NCI-H2196 (cell line): ENCODE measurements at regions not wholly inside any gene's neighbourhood (a gene's known extent, or its start where the extent isn't known, plus 50 kb on each side); places are given as distances from the start of the nearest gene placed in this dataset.
"Not testable (repeated sequence)": the region's sequence is repeated elsewhere in the genome, so short reads cannot be mapped to it uniquely, and the experiment has no call there.

Source experiments
- DNase-seq: peaks from one replicate; lab custom pipeline; 2025; ENCODE audit not compliant: unreplicated experiment; lab: John Stamatoyannopoulos, UW

DNA sequence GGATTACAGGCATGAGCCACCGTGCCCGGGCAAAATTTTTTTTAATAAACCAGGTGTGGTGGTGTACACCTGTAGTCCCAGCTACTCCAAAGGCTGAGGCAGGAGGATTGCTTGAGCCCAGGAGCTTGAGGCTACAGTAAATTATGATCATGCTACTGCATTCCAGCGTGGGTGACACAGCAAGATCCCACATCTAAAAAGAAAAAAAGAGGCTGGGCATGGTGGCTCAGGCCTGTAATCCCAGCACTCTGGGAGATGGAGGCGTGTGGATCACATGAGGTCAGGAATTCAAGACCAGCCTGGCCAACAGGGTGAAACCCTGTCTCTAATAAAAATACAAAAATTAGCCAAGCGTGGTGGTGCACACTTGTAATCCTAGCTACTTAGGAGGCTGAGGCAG, 125.6 kb downstream of the ZNF281 start:
- not testable (repeated sequence) for DNase-seq

DNA sequence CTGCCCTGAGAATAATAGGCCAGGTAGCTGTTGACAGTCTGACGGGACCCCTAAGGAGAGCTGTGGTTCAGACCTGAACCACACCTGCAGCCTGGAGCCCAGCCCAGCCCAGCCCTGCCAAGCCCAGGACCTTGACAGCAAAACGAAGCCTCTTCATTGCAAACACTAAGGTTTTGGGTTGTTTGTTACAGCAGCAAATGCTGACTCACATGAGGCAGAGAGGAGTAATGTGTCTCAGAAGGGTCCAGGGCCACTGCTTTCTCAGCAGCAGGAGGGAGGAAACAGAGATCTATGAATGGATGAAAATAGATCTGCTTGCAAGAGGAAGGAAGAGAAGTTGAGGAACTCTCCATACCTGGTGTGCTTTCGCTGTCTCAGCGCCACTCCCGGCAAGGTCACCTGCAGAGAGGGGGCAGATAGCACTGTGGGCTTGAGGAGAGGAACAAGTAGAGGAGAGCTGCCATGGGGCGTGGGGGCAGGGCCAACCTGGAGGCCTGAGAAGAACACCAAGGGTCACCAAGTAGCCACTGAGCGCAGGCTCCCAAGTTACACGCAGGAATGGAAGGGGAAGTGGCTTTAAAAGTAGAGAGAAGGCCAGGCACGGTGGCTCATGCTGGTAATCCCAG, 127.2 kb downstream of the ZNF281 start:
- DNase-seq, result no peak

DNA sequence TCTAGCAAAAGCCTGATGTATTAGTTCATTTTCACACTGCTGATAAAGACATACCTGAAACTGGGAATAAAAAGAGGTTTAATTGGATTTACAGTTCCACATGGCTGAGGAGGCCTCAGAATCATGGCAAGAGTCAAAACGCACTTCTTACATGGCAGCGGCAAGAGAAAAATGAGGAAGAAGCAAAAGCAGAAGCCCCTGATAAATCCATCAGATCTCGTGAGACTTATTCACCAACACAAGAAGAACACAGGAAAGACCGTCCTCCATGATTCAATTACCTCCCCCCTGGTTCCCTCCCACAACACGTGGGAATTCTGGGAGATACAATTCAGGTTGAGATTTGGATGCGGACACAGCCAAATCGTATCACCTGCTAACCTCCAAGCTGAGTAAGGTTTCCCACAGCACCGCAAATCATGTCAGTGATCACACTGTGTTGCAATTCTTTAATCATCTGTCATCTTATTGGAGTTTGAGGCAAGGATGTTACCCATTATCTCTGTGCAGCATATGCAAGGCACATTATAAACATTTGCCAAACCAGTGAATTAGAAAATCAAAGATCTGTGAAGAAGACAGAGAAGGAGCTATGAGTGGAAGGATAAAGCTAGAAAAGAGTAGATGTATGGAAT, 128.5 kb downstream of the ZNF281 start:
- no peak for DNase-seq

DNA sequence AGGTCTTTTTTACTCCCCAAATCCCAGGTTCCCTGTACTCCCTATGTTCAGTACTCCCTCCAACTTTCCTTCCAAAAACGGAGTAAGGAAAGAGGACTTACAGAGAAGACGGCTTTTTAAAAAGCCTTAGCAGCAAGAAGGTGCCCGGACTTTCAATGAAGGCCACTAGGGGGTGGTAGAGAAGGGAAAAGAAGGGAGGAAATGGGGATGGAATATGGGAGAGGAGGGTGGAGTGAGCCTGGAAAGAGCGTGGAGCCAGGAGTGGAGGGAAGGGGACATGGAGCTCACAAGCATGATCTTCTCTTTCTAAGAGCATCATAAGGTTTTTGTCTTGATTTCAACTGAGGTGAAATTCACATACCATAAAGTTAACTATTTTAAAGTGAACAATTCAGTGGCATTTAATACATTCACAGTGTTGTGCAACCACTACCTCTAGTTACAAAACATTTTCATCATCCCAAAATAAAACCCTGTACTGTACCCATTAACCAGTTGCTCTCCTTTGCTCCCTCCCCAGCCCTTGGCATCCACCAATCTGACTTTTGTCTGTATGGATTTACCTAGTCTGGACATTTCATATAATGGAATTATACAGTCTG, 129.9 kb downstream of the ZNF281 start:
- DNase-seq, result peak; percentile 15

DNA sequence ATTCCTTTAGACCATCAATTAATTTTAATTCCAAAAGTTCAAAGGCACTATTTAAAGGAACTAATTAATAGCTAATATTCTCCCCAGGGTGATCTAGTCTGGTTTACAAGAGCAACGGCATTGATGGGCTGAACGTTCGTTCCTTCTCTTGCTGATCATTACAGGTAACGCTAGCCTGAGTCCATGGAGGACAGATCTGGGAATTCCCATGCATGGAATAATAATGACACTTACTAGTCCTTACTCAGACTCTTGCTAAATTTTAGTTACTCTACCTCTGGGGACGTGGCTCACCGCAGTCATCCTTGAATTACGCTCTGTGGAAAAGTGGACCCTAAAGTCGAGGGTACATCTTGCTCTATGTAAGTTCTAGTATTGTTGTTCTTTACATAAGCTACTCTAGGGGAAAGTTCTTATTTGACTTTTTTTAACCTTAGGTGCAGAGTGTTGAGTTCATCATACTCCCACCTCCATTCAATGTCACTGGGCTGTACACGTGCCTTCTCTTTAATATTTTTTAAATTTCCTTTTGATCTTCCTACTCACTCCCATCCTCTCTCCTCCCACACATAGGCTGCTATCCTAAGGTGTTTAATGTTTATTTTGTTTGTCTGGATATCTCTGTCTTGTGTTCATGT, 133.9 kb downstream of the ZNF281 start:
- DNase-seq, result no peak

DNA sequence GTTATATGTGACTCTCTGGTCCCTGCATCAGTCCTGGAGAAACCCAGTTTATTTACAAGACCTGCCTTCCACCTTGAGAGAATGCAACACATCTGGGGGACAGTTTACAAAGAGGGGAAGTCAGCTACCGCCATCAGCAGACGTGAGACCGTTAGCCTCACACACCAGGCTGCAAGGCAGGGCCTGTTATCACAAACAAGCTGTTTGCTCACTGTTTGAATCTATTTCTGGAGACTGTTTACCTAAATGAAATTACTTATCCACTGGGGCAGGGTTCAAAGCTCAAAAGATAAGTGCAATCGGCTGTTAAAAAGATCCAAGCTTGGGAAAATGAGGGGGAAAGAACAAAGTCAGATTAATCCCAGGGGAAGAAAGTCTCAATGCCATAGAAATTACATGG, 134.4 kb downstream of the ZNF281 start:
- DNase-seq, result no peak

DNA sequence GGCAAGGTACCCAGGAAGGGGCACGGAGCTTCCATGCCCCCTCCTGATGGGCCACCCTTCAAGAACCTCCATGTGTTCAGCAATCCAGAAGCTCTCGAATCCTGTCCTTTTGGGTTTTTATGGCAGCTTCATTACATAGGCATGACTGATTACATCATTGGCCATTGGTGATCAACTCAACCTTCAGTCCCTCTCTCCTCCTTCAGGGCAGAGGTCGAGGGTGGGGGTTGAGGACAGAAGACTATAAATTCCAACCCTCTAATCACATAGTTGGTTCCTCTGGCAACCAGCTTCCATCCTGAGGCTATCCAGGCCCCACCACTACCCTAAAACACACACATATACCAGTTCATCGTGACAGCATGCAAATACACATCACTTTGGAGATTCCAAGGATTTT, 135.7 kb downstream of the ZNF281 start:
- DNase-seq, result no peak

DNA sequence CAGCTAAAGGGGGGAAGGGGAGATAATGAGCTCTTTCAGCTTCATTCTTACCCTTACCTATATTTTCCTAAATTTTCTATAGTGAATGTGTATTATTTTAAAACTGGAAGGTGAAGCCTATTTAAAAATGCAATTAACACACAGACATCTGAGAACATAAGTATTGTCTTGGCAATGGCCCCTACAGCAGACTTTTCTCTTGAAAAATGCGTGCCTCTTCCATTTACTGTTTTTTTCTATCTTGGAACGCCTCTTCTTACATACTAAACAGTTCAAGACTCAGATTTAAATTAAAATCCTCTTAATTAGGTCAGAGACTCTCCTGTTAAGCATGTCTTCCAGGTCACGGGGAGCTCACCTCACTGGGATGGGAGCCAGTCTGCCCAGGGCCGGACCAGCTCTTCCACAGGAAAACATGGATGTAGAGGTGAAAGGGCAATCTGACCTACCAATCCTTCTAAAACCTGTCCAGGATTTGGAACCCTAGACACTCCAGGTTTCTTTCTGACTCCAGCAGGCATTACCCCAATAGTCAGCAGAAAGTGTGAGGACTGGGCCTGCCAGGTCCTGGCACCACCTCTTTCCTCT, 137.3 kb downstream of the ZNF281 start:
- no peak for DNase-seq

DNA sequence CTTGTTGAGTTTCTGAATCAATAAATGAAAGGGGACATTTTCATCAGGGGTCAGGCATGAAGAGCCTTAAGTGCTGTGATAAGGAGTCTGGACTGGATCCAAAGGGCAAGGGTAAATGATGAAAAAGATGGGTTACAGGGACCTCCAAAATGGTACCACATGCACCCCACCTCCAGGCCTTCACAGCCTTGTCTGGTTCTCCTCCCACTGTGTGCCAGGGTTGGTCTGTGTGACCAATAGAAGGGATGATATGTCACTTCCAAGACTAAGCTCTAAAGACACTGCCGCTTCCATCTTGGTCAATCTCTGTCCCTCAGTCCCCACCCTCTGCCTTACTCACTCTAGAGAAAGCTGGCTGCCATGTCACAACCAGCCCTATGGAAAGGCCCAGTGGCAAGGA, 140.6 kb downstream of the ZNF281 start:
- no peak for DNase-seq

DNA sequence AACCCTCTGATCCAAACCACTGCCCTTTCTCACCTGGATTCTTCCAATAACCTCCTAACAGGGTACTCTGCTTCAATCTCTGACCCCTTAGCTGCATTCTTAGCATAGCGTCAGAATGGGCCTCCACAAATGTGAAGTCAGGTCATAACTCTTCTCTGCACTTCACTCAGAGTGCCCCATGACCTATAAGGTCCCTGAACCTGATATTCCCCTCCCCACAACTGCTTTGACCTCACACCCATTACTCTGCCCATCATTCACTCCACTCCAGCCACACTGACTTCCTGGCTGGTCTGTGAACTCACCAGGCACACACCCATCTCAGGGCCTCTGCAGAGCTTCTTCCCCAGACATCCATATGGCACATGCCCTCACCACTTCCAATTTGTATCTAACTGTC, 141.9 kb downstream of the ZNF281 start:
- DNase-seq, result no peak

DNA sequence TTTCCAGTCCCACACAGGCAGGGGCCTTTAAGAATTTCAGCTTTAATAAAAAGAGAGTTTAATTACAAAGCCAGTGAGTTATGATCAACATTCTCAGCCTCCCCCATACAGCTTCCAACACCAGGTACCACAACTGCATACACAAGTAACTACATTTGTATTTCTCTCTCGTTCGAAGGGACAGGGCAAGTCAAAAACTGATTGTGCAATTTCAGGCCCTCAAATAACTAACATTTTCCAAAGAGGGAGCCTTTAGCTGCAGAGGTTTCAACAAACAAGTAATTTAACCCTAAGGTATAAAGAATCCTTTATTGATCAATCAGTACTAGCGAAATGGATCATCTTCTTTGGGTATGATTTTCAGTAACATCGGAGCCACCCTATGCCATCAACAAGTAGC, 142.4 kb downstream of the ZNF281 start:
- DNase-seq, result no peak

DNA sequence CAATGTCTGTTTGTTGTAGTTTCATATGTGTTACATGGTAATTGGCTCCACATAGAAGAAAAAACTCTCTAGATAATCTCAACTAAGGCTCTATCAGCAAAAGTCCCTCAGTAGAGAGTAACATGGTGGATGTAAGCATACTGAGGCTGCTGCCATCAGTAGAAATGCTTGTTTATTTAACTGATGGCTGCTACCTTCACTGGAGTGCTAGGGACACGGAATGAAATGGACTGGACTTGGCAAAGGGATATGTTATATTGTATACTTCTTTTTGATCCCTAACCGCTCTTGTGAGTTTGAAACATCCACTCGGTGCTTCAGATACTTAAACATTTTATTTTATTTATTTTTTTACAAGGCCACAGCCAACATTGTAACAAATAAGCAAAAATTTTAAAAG, 143.0 kb downstream of the ZNF281 start:
- no peak for DNase-seq

DNA sequence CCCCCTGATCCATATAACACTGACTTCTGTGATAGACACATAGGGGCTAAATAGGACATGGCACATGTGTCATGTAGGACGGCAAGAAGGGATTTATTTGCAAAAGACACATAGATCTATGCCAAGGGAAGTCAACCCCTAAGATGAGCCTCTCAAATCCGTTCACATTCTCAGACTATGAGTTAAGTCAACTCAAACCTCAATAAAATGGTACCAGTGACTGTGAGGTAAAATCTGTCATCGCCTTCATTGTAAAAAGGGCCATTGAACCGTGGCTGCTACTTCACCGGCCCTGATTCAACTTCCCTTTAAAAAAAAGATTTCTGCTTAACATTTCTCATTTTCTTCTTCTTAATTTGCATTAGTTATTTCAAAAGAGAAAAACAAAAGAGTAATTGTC, 144.0 kb downstream of the ZNF281 start:
- DNase-seq, result no peak

DNA sequence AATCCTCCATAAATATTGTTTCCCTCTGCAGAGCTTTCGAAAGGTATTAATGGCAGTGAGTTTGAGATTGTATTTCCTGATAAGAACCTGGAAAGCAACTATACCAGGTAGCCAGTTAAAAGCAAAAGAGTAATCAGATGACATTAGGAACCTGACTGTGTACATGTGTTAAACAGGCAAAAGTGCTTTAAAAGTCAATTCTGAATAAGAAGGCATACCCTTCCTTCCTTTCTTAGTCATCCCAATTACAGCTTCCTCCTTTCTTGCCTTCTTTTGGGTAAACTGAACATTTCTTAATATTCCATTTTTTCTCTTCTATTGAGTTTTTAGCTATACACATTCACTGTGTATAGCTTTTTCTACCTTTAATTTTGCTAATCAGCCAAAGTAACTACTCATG, 144.7 kb downstream of the ZNF281 start:
- DNase-seq, result no peak

DNA sequence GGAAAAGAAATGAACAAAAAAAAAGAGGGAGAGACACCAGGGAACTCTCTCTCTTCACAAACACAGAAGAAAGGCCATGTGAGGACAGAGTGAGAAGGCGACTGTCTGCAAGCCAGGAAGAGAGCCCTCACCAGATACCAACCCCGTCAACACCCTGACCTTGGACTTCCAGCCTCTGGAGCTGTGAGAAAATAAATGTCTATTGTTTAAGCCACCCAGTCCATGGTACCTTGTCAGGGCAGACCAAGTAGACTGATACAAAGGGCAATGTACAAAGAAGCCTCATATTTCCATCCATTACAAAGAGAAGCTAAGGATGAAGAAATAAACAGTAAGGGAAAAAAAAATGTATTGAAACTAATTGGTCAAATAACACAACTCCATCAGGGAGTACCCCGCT, 146.6 kb downstream of the ZNF281 start:
- no peak for DNase-seq

DNA sequence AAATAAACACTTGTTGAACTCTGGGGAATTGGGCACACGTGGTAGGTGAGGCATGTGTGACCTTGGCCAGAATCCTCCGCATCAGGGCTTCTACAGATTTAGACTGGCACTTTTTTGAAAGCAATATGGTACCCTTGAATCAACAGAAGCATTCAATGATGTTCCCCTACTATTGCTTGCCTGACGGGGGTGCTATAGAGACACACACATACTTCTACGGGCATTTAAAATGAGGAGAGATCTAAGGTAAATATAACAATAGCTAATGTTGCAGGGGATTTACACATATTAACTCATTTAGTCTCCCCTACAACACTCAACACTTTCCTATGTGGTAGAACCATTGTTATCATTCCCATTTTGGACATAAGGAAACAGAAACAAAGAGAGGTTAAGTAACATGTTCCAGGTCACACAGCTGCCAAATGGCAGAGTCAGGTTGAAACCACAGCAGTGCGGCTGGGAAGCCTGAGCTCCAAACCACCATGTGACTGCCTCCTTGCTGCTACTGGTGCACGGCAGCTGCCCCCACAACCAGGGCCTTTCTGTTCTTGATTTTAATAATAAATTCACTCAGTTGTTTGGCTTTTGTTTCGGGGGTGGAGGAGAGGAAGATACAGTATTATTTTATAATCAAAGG, 147.4 kb downstream of the ZNF281 start:
- no peak for DNase-seq

DNA sequence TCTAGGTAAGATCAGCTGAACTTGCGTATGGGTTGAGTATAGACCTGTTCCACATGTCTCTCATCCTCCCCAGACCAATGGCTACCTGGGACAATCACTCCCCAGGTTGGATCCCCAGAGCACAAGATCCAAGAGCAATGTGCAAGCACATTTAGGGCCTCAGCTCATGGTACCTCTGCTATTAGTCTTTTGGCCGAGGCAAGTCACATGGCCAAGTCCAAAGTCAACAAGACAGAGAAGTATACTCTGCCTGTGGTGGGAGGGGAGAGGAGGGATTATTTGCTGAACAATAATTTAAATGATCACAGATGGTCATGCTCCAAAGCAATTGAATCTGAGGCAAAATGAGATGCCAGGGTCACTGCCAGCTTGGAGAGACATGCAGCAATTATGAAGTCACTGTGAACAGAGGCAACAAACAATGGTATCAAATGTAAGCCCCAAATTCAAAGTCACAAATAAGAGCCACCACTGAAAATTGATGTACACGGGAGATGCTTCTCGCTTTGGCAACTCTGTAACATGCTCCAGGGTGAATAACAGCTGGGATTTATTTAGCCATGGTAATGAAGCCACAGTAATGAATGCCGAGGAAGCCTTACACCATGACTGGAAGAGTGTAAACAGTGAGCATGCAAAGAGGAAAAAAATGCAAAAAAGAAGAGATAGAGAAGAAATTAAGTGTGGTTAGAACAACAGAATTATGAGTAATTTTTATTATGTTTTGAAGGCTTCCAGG, 149.1 kb downstream of the ZNF281 start:
- DNase-seq, result no peak

DNA sequence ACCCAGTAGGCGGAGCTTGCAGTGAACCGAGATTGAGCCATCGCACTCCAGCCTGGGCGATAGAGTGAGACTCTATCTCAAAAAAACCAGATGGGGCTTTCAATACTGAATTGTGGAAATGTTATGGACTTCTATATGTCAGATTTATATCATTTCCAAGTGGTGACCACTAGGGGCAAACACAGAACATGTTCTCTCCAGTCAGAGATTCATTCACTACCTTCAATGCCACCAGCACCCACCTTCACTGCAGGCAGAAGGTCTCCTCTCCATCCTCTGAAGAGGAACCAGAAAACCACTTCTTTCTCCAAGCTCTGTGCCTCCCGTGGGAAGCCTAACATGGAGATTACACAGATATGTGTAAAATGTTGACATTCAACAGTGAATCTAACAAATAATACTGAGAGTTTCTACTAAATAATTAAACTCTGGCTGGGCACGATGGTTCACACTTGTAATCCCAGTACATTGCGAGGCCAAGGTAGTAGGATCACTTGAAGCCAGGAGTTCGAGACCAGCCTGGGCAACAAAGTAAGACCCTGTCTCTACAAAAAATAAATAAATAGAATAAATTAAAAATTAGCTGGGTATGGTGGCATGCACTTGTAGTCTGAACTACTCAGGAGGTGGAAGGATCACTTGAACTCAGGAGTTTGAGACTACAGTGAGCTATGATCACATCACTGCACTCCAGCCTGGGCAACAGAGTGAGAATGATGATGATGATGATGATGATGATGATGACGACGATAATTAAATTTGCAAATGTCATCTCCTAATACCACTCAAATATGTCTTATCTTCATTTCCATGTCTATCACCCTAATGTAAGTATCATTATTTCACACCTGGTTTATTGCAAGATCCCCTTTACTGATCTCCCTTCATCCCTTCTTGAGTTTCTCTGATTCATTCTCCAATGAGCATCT, 151.1 kb downstream of the ZNF281 start:
- no peak for DNase-seq

DNA sequence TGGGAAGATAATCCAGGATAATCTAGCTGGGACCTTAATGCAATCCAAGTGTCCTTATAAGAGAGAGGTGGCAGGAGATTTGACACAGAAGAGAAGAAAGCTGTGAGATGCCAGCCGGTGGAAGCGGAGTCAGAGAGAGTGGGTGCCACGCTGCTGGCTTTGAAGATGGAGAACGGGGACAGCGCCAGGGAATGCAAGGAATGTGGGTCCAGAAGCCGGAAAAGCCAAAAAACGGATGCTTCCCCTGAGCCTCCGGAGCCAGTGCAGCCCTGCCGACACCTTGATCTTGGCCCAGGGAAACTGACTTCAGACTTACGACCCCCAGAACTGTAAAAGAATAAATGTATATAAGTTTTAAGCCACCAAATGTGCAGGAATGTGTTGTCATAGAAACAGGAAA, 152.6 kb downstream of the ZNF281 start:
- no peak for DNase-seq

DNA sequence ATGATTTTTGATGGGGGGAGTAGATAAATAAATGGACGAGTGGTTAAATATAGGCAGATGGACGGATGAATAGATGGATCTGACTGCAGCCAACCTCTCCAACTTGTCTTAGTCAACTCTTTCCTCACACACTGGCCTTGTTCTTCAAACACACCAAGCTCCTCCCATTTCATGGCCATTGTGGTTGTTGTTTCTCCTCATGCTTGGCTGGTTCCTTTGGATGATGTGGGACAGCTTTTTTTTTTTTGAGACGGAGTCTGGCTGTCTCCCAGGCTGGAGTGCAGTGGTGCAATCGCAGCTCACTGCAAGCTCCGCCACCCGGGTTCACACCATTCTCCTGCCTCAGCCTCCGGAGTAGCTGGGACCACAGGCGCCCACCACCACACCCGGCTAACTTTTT, 155.2 kb downstream of the ZNF281 start:
- DNase-seq, result not testable (repeated sequence)
